B cell (primary cell): ENCODE measurements at regions not wholly inside any gene's neighbourhood (a gene's known extent, or its start where the extent isn't known, plus 50 kb on each side); places are given as distances from the start of the nearest gene placed in this dataset.

Source experiments
- ATAC-seq: fragments of 200-7000 bp; cut with Tn5 transposase; one replicate; pipeline ENCODE4 v1.10.0; 2021; ENCODE audit warnings: low read depth, mild to moderate bottlenecking, moderate number of reproducible peaks, moderate library complexity
- CTCF ChIA-PET: fragments of 350-600 bp; sonication (Branson Sonifier 250); formaldehyde crosslinking; loops from one replicate; lab custom pipeline; 2021; ENCODE audit warnings: antibody characterized with exemption, inconsistent platforms; lab: Charles Lee
- POLR2A ChIA-PET: fragments of 350-600 bp; sonication (Branson Sonifier 250); formaldehyde crosslinking; loops from one replicate; lab custom pipeline; 2021; ENCODE audit warnings: antibody characterized with exemption; lab: Charles Lee
- DNase-seq: peaks from one replicate; pipeline ENCODE4 v3.0.0; 2013
- H2AFZ ChIP-seq: 2 replicates; pipeline ENCODE4 v1.6.1; 2012; ENCODE audit warnings: mild to moderate bottlenecking, low read depth, low read length; ENCODE audit not compliant: insufficient read depth, poor library complexity, severe bottlenecking
- H3K27ac ChIP-seq, 2 donors: 1 replicate in 1 of 2; 2 replicates in 1 of 2; pipeline ENCODE4 v1.5.1; 2012 to 2013; ENCODE audit warnings: low read length in 2 of 2, mild to moderate bottlenecking in 2 of 2, moderate library complexity in 1 of 2
- H3K27me3 ChIP-seq, 4 experiments: fragments of 200-600 bp in 1 of 4; sonication (generic) in 1 of 4; replicated peaks in 1 of 4; 1 replicate in 2 of 4; 2 replicates in 2 of 4; pipeline versions ENCODE4 v1.6.1 to v1.7.0; 2013 to 2016; ENCODE audit warnings: low read length in 3 of 4, mild to moderate bottlenecking in 2 of 4, mixed read lengths in 1 of 4, moderate library complexity in 1 of 4; ENCODE audit not compliant: insufficient read depth in 4 of 4, control insufficient read depth in 3 of 4; ENCODE audit errors: control extremely low read depth in 1 of 4
- H3K36me3 ChIP-seq, 2 experiments: replicated peaks in 1 of 2; 1 replicate in 1 of 2; 2 replicates in 1 of 2; pipeline versions ENCODE4 v1.6.1 to v1.7.1; 2013; ENCODE audit warnings: low read length in 1 of 2; ENCODE audit not compliant: insufficient read depth in 2 of 2, control insufficient read depth in 1 of 2; ENCODE audit errors: control extremely low read depth in 1 of 2, extremely low read depth in 1 of 2
- H3K4me1 ChIP-seq, 2 donors: fragments of 200-600 bp in 1 of 2; sonication (generic) in 1 of 2; 1 replicate in 1 of 2; 2 replicates in 1 of 2; pipeline versions ENCODE4 v1.5.1 to v1.6.1; 2013 to 2017; ENCODE audit warnings: low read length in 2 of 2; ENCODE audit not compliant: control insufficient read depth in 2 of 2, insufficient read depth in 2 of 2
- H3K4me2 ChIP-seq: replicated peaks from 2 replicates; pipeline ENCODE3; 2012; ENCODE audit warnings: mild to moderate bottlenecking, low read depth, low read length; ENCODE audit not compliant: poor library complexity, severe bottlenecking
- H3K4me3 ChIP-seq, 5 experiments: fragments of 200-600 bp in 1 of 5; sonication (generic) in 1 of 5; 1 replicate in 3 of 5; 2 replicates in 2 of 5; pipeline versions ENCODE4 v1.5.1 to v1.7.0; 2011 to 2016; ENCODE audit warnings: low read length in 4 of 5, mild to moderate bottlenecking in 4 of 5, low read depth in 2 of 5, control low read depth in 1 of 5, moderate library complexity in 1 of 5; ENCODE audit not compliant: insufficient read depth in 1 of 5; ENCODE audit errors: control extremely low read depth in 1 of 5, extremely low read depth in 1 of 5
- H3K79me2 ChIP-seq: fragments of 200-600 bp; sonication (generic); one replicate; pipeline ENCODE4 v1.6.0; 2016; ENCODE audit warnings: low read length; ENCODE audit not compliant: control insufficient read depth, insufficient read depth
- H3K9ac ChIP-seq: fragments of 200-600 bp; sonication (generic); 2 replicates; pipeline ENCODE4 v1.6.1; 2017; ENCODE audit warnings: mild to moderate bottlenecking, low read length, moderate library complexity
- H3K9me3 ChIP-seq, 3 donors: one replicate each; pipeline versions ENCODE4 v1.6.1 to v1.7.1; 2013; ENCODE audit warnings: low read length in 2 of 3; ENCODE audit not compliant: control insufficient read depth in 2 of 3, insufficient read depth in 1 of 3; ENCODE audit errors: control extremely low read depth in 1 of 3
- H4K20me1 ChIP-seq: 2 replicates; pipeline ENCODE4 v1.6.0; 2012; ENCODE audit warnings: mild to moderate bottlenecking, low read length; ENCODE audit not compliant: insufficient read depth, control insufficient read depth, poor library complexity, severe bottlenecking
- H3K27ac Mint-ChIP-seq: one replicate; pipeline ENCODE4 v1.8.0; 2021; ENCODE audit warnings: mixed read lengths
- H3K27me3 Mint-ChIP-seq: one replicate; pipeline ENCODE4 v1.8.0; 2021; ENCODE audit warnings: mixed read lengths
- H3K4me1 Mint-ChIP-seq: one replicate; pipeline ENCODE4 v1.8.0; 2021; ENCODE audit warnings: mixed read lengths
- H3K4me3 Mint-ChIP-seq: one replicate; pipeline ENCODE4 v1.8.0; 2021; ENCODE audit warnings: mixed read lengths
- H3K9me3 Mint-ChIP-seq: one replicate; pipeline ENCODE4 v1.8.0; 2022; ENCODE audit warnings: mixed read lengths; ENCODE audit not compliant: insufficient read depth
- EZH2 ChIP-seq: IDR thresholded peaks from 2 replicates; pipeline ENCODE4 v1.6.1; 2012; ENCODE audit warnings: borderline replicate concordance, low read depth, mild to moderate bottlenecking, moderate library complexity, low read length; ENCODE audit not compliant: insufficient read depth, poor library complexity, severe bottlenecking
- WGBS: methylation state at CpG from one replicate; pipeline ENCODE4 v1.1.5; 2013; ENCODE audit warnings: missing lambda C conversion rate; ENCODE audit not compliant: insufficient coverage; 5-methylcytosine and 5-hydroxymethylcytosine counted together
- intact Hi-C: fragments of 100-400 bp; cut with micrococcal nuclease; formaldehyde crosslinking; loops from one replicate; pipeline ENCODE4 v1.10.0; 2022
- TF ChIP-seq, protein P1 (sequence below): fragments of 200-600 bp; IDR thresholded peaks from one replicate; pipeline ENCODE4 v1.8.0; 2022; ENCODE audit warnings: antibody characterized with exemption, mild to moderate bottlenecking

DNA sequence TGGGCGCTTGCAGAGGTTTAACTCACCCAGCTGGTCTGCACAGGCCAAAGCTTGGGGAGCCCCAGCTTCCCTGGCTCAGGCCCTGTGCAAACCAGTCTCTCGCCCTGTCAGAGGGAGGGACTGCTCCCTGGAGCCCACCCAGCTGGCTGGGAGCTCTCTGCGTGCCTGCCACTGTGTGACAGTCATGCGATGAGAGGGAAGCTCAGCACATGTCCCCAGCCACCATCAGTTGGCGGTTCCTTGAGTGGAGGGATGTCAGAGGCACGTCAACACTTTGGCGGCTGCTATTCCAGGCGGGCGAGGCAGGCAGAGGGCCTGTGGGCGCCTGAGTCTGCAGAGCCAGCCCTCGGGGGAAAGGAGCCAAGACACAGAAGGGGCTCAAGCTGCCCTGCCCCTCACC, 324.6 kb downstream of the UACA start:
- ATAC-seq: no peak
- TF ChIP-seq, protein P1, sequence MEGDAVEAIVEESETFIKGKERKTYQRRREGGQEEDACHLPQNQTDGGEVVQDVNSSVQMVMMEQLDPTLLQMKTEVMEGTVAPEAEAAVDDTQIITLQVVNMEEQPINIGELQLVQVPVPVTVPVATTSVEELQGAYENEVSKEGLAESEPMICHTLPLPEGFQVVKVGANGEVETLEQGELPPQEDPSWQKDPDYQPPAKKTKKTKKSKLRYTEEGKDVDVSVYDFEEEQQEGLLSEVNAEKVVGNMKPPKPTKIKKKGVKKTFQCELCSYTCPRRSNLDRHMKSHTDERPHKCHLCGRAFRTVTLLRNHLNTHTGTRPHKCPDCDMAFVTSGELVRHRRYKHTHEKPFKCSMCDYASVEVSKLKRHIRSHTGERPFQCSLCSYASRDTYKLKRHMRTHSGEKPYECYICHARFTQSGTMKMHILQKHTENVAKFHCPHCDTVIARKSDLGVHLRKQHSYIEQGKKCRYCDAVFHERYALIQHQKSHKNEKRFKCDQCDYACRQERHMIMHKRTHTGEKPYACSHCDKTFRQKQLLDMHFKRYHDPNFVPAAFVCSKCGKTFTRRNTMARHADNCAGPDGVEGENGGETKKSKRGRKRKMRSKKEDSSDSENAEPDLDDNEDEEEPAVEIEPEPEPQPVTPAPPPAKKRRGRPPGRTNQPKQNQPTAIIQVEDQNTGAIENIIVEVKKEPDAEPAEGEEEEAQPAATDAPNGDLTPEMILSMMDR: no peak
- TF ChIP-seq EZH2: no peak
- Histone ChIP-seq H3K36me3 (no peaks in the 10 kb centered on the region), H3K9me3 (no peaks in the 10 kb centered on the region), H4K20me1 (no peaks in the 10 kb centered on the region), H3K4me2 (no peak overlapping the region), H3K27ac (no peak overlapping the region), H3K79me2 (no peaks in the 10 kb centered on the region), H3K27me3 (peaks cover 0 to 8% (median 1%) of the 10 kb centered on the region in 4 experiments), H3K9ac (no peak overlapping the region), H2AFZ (no peak overlapping the region), H3K4me1 (peaks cover 26 to 37% of the 10 kb centered on the region in 2 donors), H3K4me3 (no peak overlapping the region)
- no peak for DNase-seq
- Mint-ChIP-seq H3K27ac (no peak overlapping the region), H3K4me1 (peaks cover 31% of the 10 kb centered on the region), H3K4me3 (no peak overlapping the region), H3K27me3 (peaks cover 19% of the 10 kb centered on the region), H3K9me3 (no peaks in the 10 kb centered on the region)
- 94% methylated on average over 11 of the region's 11 CpGs for WGBS
- ChIA-PET POLR2A (interaction anchor here (0.5 kb wide), 1 partner anchor 753 kb away, joined by 7 read pairs; no protein-coding TSS in a partner anchor), CTCF (interaction anchor here (0.8 kb wide), 1 partner anchor 18 kb away, joined by 3 read pairs; no protein-coding TSS in a partner anchor)
- intact Hi-C loops: loop anchor here (5.0 kb wide), 1 partner anchor 116 kb away; no protein-coding TSS in a partner anchor

DNA sequence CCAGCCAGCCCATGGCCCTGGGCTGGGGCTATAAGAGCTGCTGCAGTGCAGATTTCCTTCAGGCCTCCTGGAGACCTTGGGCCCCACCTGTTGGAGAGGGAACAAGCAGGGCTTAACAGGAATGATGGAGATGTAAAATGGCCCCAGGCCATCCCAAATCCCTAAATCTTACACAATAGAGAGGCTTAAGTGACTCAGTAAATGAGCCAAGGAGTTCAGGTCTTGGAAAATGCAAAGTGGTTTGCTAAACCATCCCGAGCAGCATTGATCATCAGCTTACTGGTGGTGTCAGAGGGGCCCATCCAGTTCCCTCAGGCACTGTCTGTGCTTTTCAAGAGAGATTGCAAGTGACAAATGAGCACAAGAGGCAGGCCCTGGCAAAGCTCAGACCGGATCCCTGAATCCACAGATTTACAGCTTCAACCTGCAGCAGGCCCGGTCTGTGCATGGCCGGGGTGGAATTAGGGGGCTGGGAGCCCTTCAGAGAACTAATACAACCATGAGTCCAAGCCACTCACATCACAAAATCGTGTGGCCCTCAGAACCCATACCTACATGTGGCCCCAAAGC, 325.4 kb downstream of the UACA start:
- H3K4me1 Mint-ChIP-seq: peaks cover 30% of the 10 kb centered on the region
- H3K27ac ChIP-seq: no peak overlapping the region
- WGBS: 75% methylated on average over 4 of the region's 5 CpGs
- no peak overlapping the region for H3K4me3 ChIP-seq
- H3K36me3 ChIP-seq: no peaks in the 10 kb centered on the region
- no peaks in the 10 kb centered on the region for H3K79me2 ChIP-seq
- ChIA-PET POLR2A (no interaction called here), CTCF (no interaction called here)
- no peaks in the 10 kb centered on the region for H3K9me3 ChIP-seq
- no peaks in the 10 kb centered on the region for H4K20me1 ChIP-seq
- H3K27ac Mint-ChIP-seq: no peak overlapping the region
- peaks cover 26 to 32% of the 10 kb centered on the region in 2 donors for H3K4me1 ChIP-seq
- ATAC-seq (no peak), DNase-seq (no peak)
- H3K4me2 ChIP-seq: no peak overlapping the region
- peaks cover 0 to 5% (median 0%) of the 10 kb centered on the region in 4 experiments for H3K27me3 ChIP-seq
- no peak overlapping the region for H3K4me3 Mint-ChIP-seq
- no peak overlapping the region for H3K9ac ChIP-seq
- no peak overlapping the region for H2AFZ ChIP-seq
- no peaks in the 10 kb centered on the region for H3K9me3 Mint-ChIP-seq
- intact Hi-C loops: loop anchor here (5.0 kb wide), 1 partner anchor 116 kb away; no protein-coding TSS in a partner anchor
- TF ChIP-seq, protein P1: no peak
- TF ChIP-seq EZH2: no peak
- peaks cover 11% of the 10 kb centered on the region for H3K27me3 Mint-ChIP-seq
